A549 (cell line): ENCODE measurements at regions not wholly inside any gene's neighbourhood (a gene's known extent, or its start where the extent isn't known, plus 50 kb on each side); places are given as distances from the start of the nearest gene placed in this dataset.

Source experiments
- ATAC-seq, 2 experiments: fragments of 200-7000 bp in 1 of 2; fragments of >200 bp in 1 of 2; cut with Nextera tagmentation in 1 of 2; cut with Tn5 transposase in 1 of 2; 3 replicates each; pipeline versions ENCODE4 v1.8.0 to v1.9.1; 2018 to 2020; ENCODE audit warnings: mild to moderate bottlenecking in 1 of 2, moderate library complexity in 1 of 2
- CTCF ChIA-PET: fragments of 300-600 bp; sonication (Branson Sonifier 250); formaldehyde crosslinking; extraction: SDS; loops from one replicate; lab custom pipeline; 2021; ENCODE audit warnings: antibody characterized with exemption, inconsistent platforms; lab: Yijun Ruan, JAX
- POLR2A ChIA-PET: fragments of 350-600 bp; formaldehyde crosslinking; extraction: SDS; loops from one replicate; lab custom pipeline; 2021; ENCODE audit warnings: antibody characterized with exemption, inconsistent platforms; lab: Yijun Ruan, JAX
- DNase-seq, 2 experiments: peaks; one replicate each; pipeline versions ENCODE4 v3.0.0 to v3.0.0-alpha.2; 2011 to 2016; ENCODE audit warnings: low read depth in 1 of 2, low spot score in 1 of 2
- FAIRE-seq: peaks from 2 replicates; lab custom pipeline; 2011; peaks lifted over from hg19 to GRCh38; lab: Jason Lieb, UNC
- H3K27ac ChIP-seq, 2 experiments: fragments of >200 bp; sonication (Bioruptor Twin); formaldehyde crosslinking; 3 replicates each; pipeline ENCODE4 v1.5.1; 2016 to 2017
- H3K4me1 ChIP-seq: fragments of >200 bp; sonication (Bioruptor Twin); formaldehyde crosslinking; 3 replicates; pipeline ENCODE4 v1.6.1; 2016
- H3K4me2 ChIP-seq: fragments of >200 bp; sonication (Bioruptor Twin); formaldehyde crosslinking; 3 replicates; pipeline ENCODE4 v1.6.1; 2016
- H3K4me3 ChIP-seq: fragments of >200 bp; sonication (Bioruptor Twin); formaldehyde crosslinking; 3 replicates; pipeline ENCODE4 v1.5.1; 2016
- H3K9me3 ChIP-seq: fragments of >200 bp; sonication (Bioruptor Twin); formaldehyde crosslinking; 3 replicates; pipeline ENCODE4 v1.6.1; 2016
- CBX2 ChIP-seq: fragments of 200-600 bp; sonication (generic); IDR thresholded peaks from 2 replicates; pipeline ENCODE4 v1.6.1; 2016; ENCODE audit warnings: low read depth, mild to moderate bottlenecking, borderline replicate concordance
- CEBPB ChIP-seq, 2 experiments: fragments of >200 bp in 1 of 2; sonication (Bioruptor Twin) in 1 of 2; formaldehyde crosslinking in 1 of 2; IDR thresholded peaks; 2 replicates each; pipeline ENCODE4 v1.6.1; 2012 to 2016
- EHF ChIP-seq: fragments of 250-450 bp; sonication (Bioruptor Pico); IDR thresholded peaks from 2 replicates; pipeline ENCODE4 v1.5.0; 2020; ENCODE audit warnings: mild to moderate bottlenecking
- FOSL2 ChIP-seq, 2 experiments: fragments of 450-650 bp in 1 of 2; fragments of >200 bp in 1 of 2; sonication (Bioruptor Twin) in 1 of 2; formaldehyde crosslinking; IDR thresholded peaks; 2 replicates each; pipeline versions ENCODE4 v1.5.0 to v1.6.1; 2016 to 2020; ENCODE audit warnings: mild to moderate bottlenecking in 1 of 2, moderate library complexity in 1 of 2
- HDAC2 ChIP-seq: fragments of 200-600 bp; sonication (generic); IDR thresholded peaks from 2 replicates; pipeline ENCODE4 v1.6.1; 2016
- HOXA7 ChIP-seq: fragments of 250-450 bp; sonication (Bioruptor Pico); IDR thresholded peaks from 2 replicates; pipeline ENCODE4 v1.5.0; 2020; ENCODE audit warnings: mild to moderate bottlenecking, moderate library complexity
- JUNB ChIP-seq: fragments of >200 bp; sonication (Bioruptor Twin); formaldehyde crosslinking; IDR thresholded peaks from 2 replicates; pipeline ENCODE4 v1.6.1; 2016
- KDM1A ChIP-seq: fragments of 200-600 bp; sonication (generic); IDR thresholded peaks from 2 replicates; pipeline ENCODE4 v1.6.1; 2016; ENCODE audit warnings: low read depth, mild to moderate bottlenecking
- KDM5A ChIP-seq: fragments of 200-600 bp; sonication (generic); IDR thresholded peaks from 2 replicates; pipeline ENCODE4 v1.6.1; 2016; ENCODE audit warnings: antibody characterized with exemption, mild to moderate bottlenecking
- MYC ChIP-seq: IDR thresholded peaks from 2 replicates; pipeline ENCODE4 v1.6.1; 2012; ENCODE audit warnings: mild to moderate bottlenecking, inconsistent platforms, low read length, improper control_type of control experiment, borderline replicate concordance
- NFE2L2 ChIP-seq: fragments of 150-350 bp; conservative IDR thresholded peaks from 2 replicates; pipeline ENCODE4 v1.6.1; 2014; ENCODE audit warnings: low read length
- RAD21 ChIP-seq, 2 experiments: fragments of >200 bp in 1 of 2; sonication (Bioruptor Twin) in 1 of 2; formaldehyde crosslinking in 1 of 2; IDR thresholded peaks in 1 of 2; conservative IDR thresholded peaks in 1 of 2; 2 replicates in 1 of 2; 3 replicates in 1 of 2; pipeline ENCODE4 v1.6.1; 2012 to 2018; ENCODE audit warnings: inconsistent platforms in 1 of 2
- RNF2 ChIP-seq: fragments of 200-600 bp; sonication (generic); IDR thresholded peaks from 2 replicates; pipeline ENCODE4 v1.6.1; 2016; ENCODE audit warnings: low read depth, mild to moderate bottlenecking, antibody characterized with exemption, moderate library complexity, borderline replicate concordance
- TFCP2L1 ChIP-seq: fragments of 250-450 bp; sonication (Bioruptor Pico); IDR thresholded peaks from 2 replicates; pipeline ENCODE4 v1.5.0; 2021; ENCODE audit warnings: mild to moderate bottlenecking
- TP53 ChIP-seq: fragments of 250-450 bp; sonication (Bioruptor Pico); IDR thresholded peaks from 2 replicates; pipeline ENCODE4 v1.5.0; 2021; ENCODE audit warnings: mild to moderate bottlenecking, moderate library complexity
- ZC3H11A ChIP-seq: fragments of 450-650 bp; IDR thresholded peaks from 2 replicates; pipeline ENCODE4 v1.6.1; 2014; ENCODE audit warnings: antibody characterized with exemption, mild to moderate bottlenecking
- ZNF302 ChIP-seq: fragments of 250-450 bp; sonication (Bioruptor Pico); IDR thresholded peaks from 2 replicates; pipeline ENCODE4 v1.9.0; 2021; ENCODE audit warnings: inconsistent platforms, mild to moderate bottlenecking, moderate library complexity
- ZSCAN20 ChIP-seq: fragments of 250-450 bp; sonication (Bioruptor Pico); IDR thresholded peaks from 2 replicates; pipeline ENCODE4 v1.8.0; 2022; ENCODE audit warnings: mild to moderate bottlenecking, moderate library complexity
- WGBS: methylation state at CpG from one replicate; pipeline ENCODE4 v1.1.6; 2017; ENCODE audit errors: missing lambda C conversion rate; 5-methylcytosine and 5-hydroxymethylcytosine counted together
- TF ChIP-seq, protein P1 (sequence below): IDR thresholded peaks from 2 replicates; pipeline ENCODE4 v1.6.1; 2012; ENCODE audit warnings: low read depth, borderline replicate concordance
- TF ChIP-seq, protein P2 (sequence below): fragments of 150-350 bp; IDR thresholded peaks from 2 replicates; pipeline ENCODE4 v1.6.1; 2014; ENCODE audit warnings: low read depth, mild to moderate bottlenecking, low read length
- TF ChIP-seq, protein P3 (sequence below): fragments of 200-600 bp; sonication (generic); IDR thresholded peaks from 2 replicates; pipeline ENCODE4 v1.6.1; 2016; ENCODE audit warnings: antibody characterized with exemption, mild to moderate bottlenecking, moderate library complexity

DNA sequence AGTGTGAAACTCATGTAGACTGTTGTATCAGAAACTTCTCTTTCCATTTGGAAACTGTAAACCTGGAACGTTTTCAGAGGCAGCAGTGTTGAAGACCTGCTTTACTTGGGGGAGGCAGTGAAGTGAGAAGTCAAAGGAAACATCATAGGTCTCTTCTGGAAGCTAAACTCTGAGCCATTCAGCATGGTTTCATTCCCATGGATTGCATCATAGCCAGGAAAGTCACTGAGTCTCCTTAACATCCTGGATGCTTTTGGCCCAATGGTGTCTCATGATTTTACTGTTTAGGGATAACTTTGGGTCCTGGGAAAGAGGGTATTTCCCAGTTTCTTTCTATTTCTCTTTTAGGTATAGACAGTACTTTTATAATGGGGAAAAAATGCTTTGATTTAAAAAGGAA, 153.2 kb upstream of the E2F8 start:
- no peak for ATAC-seq

DNA sequence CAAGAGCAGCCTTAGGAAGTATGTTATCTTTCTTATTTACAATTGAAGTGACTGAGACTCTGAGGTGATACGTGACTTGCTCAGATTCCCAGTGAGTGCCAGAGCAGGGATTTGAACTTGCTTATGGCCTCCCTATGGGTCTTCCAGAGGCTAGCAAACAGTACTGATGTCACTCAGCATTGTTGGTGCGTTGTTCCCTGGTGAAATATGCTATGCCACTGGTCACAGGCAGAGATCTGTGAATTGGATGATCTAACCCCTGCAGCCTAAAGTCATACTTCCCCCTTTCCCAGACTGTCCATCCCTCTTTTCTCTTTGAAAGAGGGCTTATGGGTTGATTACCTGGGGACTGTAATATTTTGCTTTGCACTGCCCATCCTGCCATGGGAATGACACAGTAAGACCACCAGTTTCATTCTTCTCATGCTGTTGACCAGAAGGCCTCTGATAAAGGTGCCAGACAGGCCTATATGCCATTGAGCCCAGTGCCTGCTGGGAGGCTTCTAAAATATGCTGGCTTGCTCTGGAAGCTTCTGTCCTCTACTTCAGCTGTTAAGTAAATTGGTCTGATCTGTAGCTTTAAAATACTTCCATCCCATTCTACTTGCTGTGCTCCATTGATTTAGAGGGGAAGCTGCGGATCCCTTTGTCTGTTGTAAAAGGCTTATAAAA, 152.2 kb upstream of the E2F8 start:
- FAIRE-seq = no peak
- 66% methylated on average over 3 of the region's 3 CpGs for whole genome bisulfite sequencing
- CTCF ChIA-PET = interaction anchor here (0.6 to 1.5 kb wide), 2 partner anchors 9 to 15 kb away, joined by 3 to 4 read pairs; no protein-coding TSS in a partner anchor

More for the DNA sequence above, 153.2 kb upstream of the E2F8 start:
- DNase-seq (no peak), FAIRE-seq (no peak)
- ChIA-PET POLR2A (interaction anchor here (0.6 kb wide), 1 partner anchor 27 kb away, joined by 6 read pairs; no protein-coding TSS in a partner anchor), CTCF (interaction anchor here (0.6 to 1.5 kb wide), 3 partner anchors 8 to 16 kb away, joined by 3 to 4 read pairs (median 3); no protein-coding TSS in a partner anchor)
- Histone ChIP-seq H3K4me3 (no peak overlapping the region), H3K4me2 (no peak overlapping the region), H3K9me3 (no peaks in the 10 kb centered on the region), H3K27ac (no peak overlapping the region), H3K4me1 (peaks cover 6% of the 10 kb centered on the region; the same call in 1 of the 3 replicates)
- WGBS = 4% methylated on average over 1 of the region's 1 CpG
- TF ChIP-seq MYC = no peak
- no peak for TF ChIP-seq KDM1A
- TF ChIP-seq, protein P1, sequence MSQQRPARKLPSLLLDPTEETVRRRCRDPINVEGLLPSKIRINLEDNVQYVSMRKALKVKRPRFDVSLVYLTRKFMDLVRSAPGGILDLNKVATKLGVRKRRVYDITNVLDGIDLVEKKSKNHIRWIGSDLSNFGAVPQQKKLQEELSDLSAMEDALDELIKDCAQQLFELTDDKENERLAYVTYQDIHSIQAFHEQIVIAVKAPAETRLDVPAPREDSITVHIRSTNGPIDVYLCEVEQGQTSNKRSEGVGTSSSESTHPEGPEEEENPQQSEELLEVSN = no peak
- no peak for TF ChIP-seq CBX2
- TF ChIP-seq ZSCAN20 (CRISPR knock-in tag) = no peak
- TF ChIP-seq NFE2L2 = no peak
- no peak for TF ChIP-seq FOSL2 (IDR thresholded peaks at IDR 0.05)
- no peak for TF ChIP-seq FOSL2 (CRISPR knock-in tag; IDR thresholded peaks at IDR 0.05)
- peak; percentile 27 to 35; a peak in 2 of 4 replicates for TF ChIP-seq CEBPB (IDR thresholded peaks at IDR 0.05)

More for the DNA sequence above, 152.2 kb upstream of the E2F8 start:
- no peaks in the 10 kb centered on the region for H3K4me1 ChIP-seq
- POLR2A ChIA-PET = interaction anchor here (0.6 kb wide), 1 partner anchor 26 kb away, joined by 6 read pairs; no protein-coding TSS in a partner anchor
- TF ChIP-seq HDAC2 (no peak), TFCP2L1 (CRISPR knock-in tag) (no peak), RAD21 (conservative IDR thresholded peaks at IDR 0.05 in 1 of 2, IDR thresholded peaks at IDR 0.05 in 1 of 2) (no peak), RNF2 (no peak), CEBPB (IDR thresholded peaks at IDR 0.05) (no peak), FOSL2 (IDR thresholded peaks at IDR 0.05) (no peak), FOSL2 (CRISPR knock-in tag; IDR thresholded peaks at IDR 0.05) (no peak), MYC (no peak), JUNB (no peak), KDM1A (no peak), KDM5A (no peak), ZC3H11A (no peak), TP53 (CRISPR knock-in tag) (no peak), EHF (CRISPR knock-in tag) (no peak), HOXA7 (CRISPR knock-in tag) (no peak), ZNF302 (no peak)
- TF ChIP-seq, protein P2, sequence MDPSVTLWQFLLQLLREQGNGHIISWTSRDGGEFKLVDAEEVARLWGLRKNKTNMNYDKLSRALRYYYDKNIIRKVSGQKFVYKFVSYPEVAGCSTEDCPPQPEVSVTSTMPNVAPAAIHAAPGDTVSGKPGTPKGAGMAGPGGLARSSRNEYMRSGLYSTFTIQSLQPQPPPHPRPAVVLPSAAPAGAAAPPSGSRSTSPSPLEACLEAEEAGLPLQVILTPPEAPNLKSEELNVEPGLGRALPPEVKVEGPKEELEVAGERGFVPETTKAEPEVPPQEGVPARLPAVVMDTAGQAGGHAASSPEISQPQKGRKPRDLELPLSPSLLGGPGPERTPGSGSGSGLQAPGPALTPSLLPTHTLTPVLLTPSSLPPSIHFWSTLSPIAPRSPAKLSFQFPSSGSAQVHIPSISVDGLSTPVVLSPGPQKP = no peak
- TF ChIP-seq, protein P3, sequence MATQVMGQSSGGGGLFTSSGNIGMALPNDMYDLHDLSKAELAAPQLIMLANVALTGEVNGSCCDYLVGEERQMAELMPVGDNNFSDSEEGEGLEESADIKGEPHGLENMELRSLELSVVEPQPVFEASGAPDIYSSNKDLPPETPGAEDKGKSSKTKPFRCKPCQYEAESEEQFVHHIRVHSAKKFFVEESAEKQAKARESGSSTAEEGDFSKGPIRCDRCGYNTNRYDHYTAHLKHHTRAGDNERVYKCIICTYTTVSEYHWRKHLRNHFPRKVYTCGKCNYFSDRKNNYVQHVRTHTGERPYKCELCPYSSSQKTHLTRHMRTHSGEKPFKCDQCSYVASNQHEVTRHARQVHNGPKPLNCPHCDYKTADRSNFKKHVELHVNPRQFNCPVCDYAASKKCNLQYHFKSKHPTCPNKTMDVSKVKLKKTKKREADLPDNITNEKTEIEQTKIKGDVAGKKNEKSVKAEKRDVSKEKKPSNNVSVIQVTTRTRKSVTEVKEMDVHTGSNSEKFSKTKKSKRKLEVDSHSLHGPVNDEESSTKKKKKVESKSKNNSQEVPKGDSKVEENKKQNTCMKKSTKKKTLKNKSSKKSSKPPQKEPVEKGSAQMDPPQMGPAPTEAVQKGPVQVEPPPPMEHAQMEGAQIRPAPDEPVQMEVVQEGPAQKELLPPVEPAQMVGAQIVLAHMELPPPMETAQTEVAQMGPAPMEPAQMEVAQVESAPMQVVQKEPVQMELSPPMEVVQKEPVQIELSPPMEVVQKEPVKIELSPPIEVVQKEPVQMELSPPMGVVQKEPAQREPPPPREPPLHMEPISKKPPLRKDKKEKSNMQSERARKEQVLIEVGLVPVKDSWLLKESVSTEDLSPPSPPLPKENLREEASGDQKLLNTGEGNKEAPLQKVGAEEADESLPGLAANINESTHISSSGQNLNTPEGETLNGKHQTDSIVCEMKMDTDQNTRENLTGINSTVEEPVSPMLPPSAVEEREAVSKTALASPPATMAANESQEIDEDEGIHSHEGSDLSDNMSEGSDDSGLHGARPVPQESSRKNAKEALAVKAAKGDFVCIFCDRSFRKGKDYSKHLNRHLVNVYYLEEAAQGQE = no peak
- no peak overlapping the region for H3K4me3 ChIP-seq
- no peaks in the 10 kb centered on the region for H3K9me3 ChIP-seq
- DNase-seq (no peak), ATAC-seq (no peak)
- no peak overlapping the region for H3K4me2 ChIP-seq
- no peak overlapping the region for H3K27ac ChIP-seq
